ENCODE measurements at regions not wholly inside any gene's neighbourhood (a gene's known extent, or its start where the extent isn't known, plus 50 kb on each side); places are given as distances from the start of the nearest gene placed in this dataset.

DNA sequence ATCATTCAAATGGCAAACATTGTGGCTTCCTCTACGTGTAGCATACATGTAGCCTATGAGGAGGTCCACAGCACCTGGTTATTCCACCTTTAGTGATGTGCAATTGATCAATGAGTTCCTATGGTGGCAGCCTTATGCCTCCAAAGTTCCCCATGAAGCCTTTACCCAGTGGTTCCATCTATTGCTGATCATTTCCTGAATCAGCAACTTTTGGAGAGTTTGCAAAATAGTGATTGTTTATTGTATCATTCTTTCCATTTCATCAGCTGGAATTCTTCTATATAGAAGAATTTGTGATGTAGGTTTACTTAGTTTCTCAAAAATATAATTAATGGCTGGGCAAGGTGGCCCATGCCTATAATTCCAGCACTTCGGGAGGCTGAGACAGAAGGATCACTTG lies 380.2 kb upstream of the MKI67 start:
- Histone ChIP-seq H3K4me1 (no peaks in the 10 kb centered on the region), H3K27me3 (peaks cover 0 to 32% (median 0%) of the 10 kb centered on the region in 9 donors), H3K27ac (no peak overlapping the region), H3K9me3 (no peaks in the 10 kb centered on the region), H3K4me3 (no peak overlapping the region), H3K36me3 (no peaks in the 10 kb centered on the region)
- intact Hi-C loops (cut with DNase I): no loop called here
- no peak for DNase-seq
- TF ChIP-seq, protein P1, sequence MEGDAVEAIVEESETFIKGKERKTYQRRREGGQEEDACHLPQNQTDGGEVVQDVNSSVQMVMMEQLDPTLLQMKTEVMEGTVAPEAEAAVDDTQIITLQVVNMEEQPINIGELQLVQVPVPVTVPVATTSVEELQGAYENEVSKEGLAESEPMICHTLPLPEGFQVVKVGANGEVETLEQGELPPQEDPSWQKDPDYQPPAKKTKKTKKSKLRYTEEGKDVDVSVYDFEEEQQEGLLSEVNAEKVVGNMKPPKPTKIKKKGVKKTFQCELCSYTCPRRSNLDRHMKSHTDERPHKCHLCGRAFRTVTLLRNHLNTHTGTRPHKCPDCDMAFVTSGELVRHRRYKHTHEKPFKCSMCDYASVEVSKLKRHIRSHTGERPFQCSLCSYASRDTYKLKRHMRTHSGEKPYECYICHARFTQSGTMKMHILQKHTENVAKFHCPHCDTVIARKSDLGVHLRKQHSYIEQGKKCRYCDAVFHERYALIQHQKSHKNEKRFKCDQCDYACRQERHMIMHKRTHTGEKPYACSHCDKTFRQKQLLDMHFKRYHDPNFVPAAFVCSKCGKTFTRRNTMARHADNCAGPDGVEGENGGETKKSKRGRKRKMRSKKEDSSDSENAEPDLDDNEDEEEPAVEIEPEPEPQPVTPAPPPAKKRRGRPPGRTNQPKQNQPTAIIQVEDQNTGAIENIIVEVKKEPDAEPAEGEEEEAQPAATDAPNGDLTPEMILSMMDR (IDR thresholded peaks at IDR 0.05): no peak
- no peak for TF ChIP-seq POLR2A (IDR thresholded peaks at IDR 0.05)
- no peak for ATAC-seq
- WGBS, 4 donors: 83 to 94% (median 87%) methylated on average over 2 of the region's 2 CpGs

DNA sequence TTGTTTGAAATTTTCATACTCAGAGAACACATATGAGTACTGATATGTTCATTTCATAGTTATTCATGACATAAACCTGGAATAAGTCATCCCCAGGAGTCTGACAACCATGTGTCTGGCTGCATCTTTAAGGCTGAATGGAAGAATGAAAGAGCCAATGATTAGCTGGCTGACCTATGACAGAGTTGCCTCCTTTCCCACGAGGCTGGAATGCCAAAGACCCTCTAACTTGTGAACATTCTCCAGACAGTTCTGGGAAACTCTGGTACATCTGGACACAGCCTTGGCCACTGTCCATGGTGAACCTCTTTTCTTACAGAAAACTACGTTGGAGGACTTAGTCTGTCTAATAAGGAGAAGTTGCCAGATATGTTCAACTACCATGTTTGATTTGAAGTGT lies 380.8 kb upstream of the MKI67 start:
- DNase-seq (no peak), ATAC-seq (no peak)
- no peaks in the 10 kb centered on the region for H3K36me3 ChIP-seq
- H3K4me1 ChIP-seq: no peaks in the 10 kb centered on the region
- H3K27me3 ChIP-seq: peaks cover 0 to 32% (median 0%) of the 10 kb centered on the region in 9 donors
- WGBS, 4 donors: 36 to 55% (median 49%) methylated on average over 2 of the region's 2 CpGs
- H3K9me3 ChIP-seq: no peaks in the 10 kb centered on the region
- no peak for TF ChIP-seq POLR2A (IDR thresholded peaks at IDR 0.05)
- TF ChIP-seq, protein P1 (IDR thresholded peaks at IDR 0.05): no peak
- intact Hi-C loops (cut with DNase I): no loop called here
- H3K27ac ChIP-seq: no peak overlapping the region
- H3K4me3 ChIP-seq: no peak overlapping the region

DNA sequence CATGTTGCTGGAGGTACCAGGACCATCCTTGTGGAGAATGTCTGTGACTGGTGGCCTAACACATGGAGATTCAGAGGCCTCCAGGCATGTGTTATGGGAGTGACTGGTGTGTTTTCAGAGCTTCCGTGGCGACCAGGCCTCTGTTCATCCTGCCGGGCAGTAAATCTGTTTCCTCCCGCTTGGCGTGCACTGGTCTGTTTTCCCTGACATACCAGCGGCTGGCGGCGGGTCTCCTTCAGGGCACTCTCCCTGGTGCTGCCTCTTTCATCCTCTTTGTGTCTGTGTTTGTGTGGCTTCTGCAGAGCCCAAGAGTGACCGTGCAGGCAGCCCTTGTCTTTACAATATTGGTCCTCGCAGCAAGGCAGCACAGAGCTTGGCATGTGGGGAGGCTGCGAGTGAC lies 385.1 kb upstream of the MKI67 start:
- no peak overlapping the region for H3K27ac ChIP-seq
- no peak for DNase-seq
- TF ChIP-seq POLR2A (IDR thresholded peaks at IDR 0.05): no peak
- TF ChIP-seq, protein P1 (IDR thresholded peaks at IDR 0.05): no peak
- no peak overlapping the region for H3K4me3 ChIP-seq
- no peaks in the 10 kb centered on the region for H3K36me3 ChIP-seq
- no peaks in the 10 kb centered on the region for H3K4me1 ChIP-seq
- ATAC-seq: no peak
- 60 to 73% (median 67%) methylated on average over 10 to 11 of the region's 11 CpGs for WGBS, 4 donors
- H3K27me3 ChIP-seq: peaks cover 0 to 27% (median 0%) of the 10 kb centered on the region in 9 donors
- intact Hi-C loops (cut with DNase I): no loop called here
- no peaks in the 10 kb centered on the region for H3K9me3 ChIP-seq

DNA sequence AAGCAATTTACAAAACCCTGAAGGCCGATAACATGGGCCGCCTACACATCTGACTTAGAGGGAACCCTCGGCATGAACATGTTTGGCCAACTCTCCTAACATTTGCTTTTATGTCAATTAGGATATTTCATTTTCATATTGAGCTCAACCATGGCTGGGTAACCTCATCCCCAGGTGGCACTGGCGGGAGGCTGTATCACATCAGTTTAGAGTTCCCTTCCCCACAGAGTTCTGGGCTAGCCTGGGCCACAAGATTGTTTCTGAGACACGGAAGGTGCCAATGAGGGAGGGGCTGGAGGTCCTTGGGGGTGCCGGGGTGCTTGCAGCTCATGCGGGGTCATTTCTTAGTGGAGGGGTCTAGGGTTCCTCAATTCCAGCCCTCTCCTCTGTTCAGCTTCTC lies 386.5 kb upstream of the MKI67 start:
- DNase-seq (no peak), ATAC-seq (no peak)
- H3K9me3 ChIP-seq: no peaks in the 10 kb centered on the region
- TF ChIP-seq, protein P1 (IDR thresholded peaks at IDR 0.05): no peak
- no peak for TF ChIP-seq POLR2A (IDR thresholded peaks at IDR 0.05)
- H3K27ac ChIP-seq: no peak overlapping the region
- no peaks in the 10 kb centered on the region for H3K36me3 ChIP-seq
- 81 to 94% (median 88%) methylated on average over 7 of the region's 7 CpGs for WGBS, 4 donors
- H3K4me1 ChIP-seq: no peaks in the 10 kb centered on the region
- H3K27me3 ChIP-seq: peaks cover 0 to 18% (median 0%) of the 10 kb centered on the region in 9 donors
- H3K4me3 ChIP-seq: no peak overlapping the region
- intact Hi-C loops (cut with DNase I): no loop called here
